ENCODE measurements at regions not wholly inside any gene's neighbourhood (a gene's known extent, or its start where the extent isn't known, plus 50 kb on each side); places are given as distances from the start of the nearest gene placed in this dataset.

DNA sequence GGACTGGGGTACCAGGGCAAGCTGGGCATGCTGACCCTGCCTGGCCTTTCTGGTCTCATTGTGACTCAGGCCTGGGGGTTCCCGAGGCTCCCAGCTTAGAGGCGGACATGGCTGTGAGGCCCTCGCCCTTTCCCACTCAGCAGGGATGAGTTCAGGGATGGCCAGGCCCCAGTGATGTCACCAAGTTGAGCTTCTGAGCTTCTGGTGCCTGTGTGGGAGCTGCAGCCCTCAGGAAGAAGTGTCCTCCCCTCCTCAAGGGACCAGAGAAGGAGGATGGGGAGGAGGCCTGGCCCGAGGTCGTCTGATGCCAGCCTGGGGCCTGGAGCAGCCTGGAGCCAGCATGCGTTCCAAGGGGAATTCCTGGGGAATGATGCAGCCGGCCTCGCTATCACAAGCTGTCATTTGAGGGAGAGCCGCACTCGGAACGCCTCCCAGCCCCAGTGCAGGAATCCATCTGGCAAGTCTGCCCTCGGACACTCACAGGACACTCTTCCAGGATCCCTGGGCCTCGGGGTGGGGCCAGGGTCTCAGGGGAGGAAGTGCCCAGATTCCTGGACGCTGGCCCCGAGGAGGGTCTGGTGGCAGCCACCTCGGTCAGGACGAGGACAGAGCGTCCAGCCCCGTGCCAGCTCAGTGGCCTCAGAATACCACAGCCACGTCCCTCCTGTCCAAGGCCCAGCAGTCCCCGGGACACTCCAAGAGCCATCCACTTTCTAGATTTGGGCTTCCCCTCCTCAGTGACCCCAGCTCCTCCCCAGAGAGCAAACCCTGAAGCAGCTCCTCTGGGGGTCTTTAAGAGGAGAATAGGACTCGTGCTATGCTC is 61.2 kb upstream of the GPC1 start:
- no peak overlapping the region for H3K4me3 ChIP-seq
- intact Hi-C loops (cut with DNase I), result no loop called here
- H3K27ac ChIP-seq, result peak overlapping the region; percentile 68
- DNase-seq (peak; percentile 67), ATAC-seq (peak; percentile 52 to 74)
- TF ChIP-seq, protein P1, sequence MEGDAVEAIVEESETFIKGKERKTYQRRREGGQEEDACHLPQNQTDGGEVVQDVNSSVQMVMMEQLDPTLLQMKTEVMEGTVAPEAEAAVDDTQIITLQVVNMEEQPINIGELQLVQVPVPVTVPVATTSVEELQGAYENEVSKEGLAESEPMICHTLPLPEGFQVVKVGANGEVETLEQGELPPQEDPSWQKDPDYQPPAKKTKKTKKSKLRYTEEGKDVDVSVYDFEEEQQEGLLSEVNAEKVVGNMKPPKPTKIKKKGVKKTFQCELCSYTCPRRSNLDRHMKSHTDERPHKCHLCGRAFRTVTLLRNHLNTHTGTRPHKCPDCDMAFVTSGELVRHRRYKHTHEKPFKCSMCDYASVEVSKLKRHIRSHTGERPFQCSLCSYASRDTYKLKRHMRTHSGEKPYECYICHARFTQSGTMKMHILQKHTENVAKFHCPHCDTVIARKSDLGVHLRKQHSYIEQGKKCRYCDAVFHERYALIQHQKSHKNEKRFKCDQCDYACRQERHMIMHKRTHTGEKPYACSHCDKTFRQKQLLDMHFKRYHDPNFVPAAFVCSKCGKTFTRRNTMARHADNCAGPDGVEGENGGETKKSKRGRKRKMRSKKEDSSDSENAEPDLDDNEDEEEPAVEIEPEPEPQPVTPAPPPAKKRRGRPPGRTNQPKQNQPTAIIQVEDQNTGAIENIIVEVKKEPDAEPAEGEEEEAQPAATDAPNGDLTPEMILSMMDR (IDR thresholded peaks at IDR 0.05), result no peak
- H3K4me1 ChIP-seq, result peaks cover 24% of the 10 kb centered on the region
- no peaks in the 10 kb centered on the region for H3K27me3 ChIP-seq (ENCODE audit: low read depth)
- no peaks in the 10 kb centered on the region for H3K36me3 ChIP-seq
- H3K9me3 ChIP-seq, result no peaks in the 10 kb centered on the region

- intact Hi-C loops (cut with DNase I), result no loop called here
- H3K4me3 ChIP-seq, result no peak overlapping the region
- H3K27me3 ChIP-seq (ENCODE audit: low read depth), result no peaks in the 10 kb centered on the region
- ATAC-seq, result no peak
- TF ChIP-seq, protein P1 (IDR thresholded peaks at IDR 0.05), result no peak
- no peaks in the 10 kb centered on the region for H3K9me3 ChIP-seq
- DNase-seq, result no peak
- peaks cover 16% of the 10 kb centered on the region for H3K4me1 ChIP-seq
- H3K36me3 ChIP-seq, result no peaks in the 10 kb centered on the region
- H3K27ac ChIP-seq, result no peak overlapping the region
These were observed 60.3 kb upstream of the GPC1 start for GRCh38 chr2:240375024-240375645.

DNA sequence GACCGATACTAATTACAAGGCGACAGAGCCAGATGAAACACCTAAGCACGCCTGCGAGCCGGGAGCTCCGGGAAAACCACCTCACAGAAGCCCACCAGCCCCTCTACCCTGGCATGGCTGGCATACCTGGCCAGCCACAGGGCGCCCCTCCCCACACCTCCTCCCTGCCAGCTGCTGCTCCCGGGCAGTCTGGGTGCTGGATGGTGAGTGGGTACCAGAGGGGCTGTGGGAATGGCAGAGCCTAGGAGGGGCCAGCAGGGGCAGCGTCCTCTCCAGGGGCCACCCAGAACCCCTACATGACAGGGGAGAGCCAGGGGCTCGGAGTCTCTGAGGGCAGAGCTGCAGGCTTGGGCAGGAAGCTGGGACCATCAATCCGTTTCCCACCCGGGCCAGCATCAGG is 58.7 kb upstream of the GPC1 start:
- Histone ChIP-seq H3K4me1 (peaks cover 10% of the 10 kb centered on the region), H3K9me3 (no peaks in the 10 kb centered on the region), H3K27me3 (ENCODE audit: low read depth) (no peaks in the 10 kb centered on the region), H3K27ac (no peak overlapping the region), H3K36me3 (no peaks in the 10 kb centered on the region), H3K4me3 (no peak overlapping the region)
- no peak for ATAC-seq
- TF ChIP-seq, protein P1 (IDR thresholded peaks at IDR 0.05), result no peak
- intact Hi-C loops (cut with DNase I), result no loop called here
- DNase-seq, result no peak

- no peak overlapping the region for H3K4me3 ChIP-seq
- H3K27me3 ChIP-seq (ENCODE audit: low read depth), result no peaks in the 10 kb centered on the region
- no peaks in the 10 kb centered on the region for H3K9me3 ChIP-seq
- ATAC-seq (no peak), DNase-seq (no peak)
- no peak overlapping the region for H3K27ac ChIP-seq
- TF ChIP-seq, protein P1 (IDR thresholded peaks at IDR 0.05), result no peak
- H3K36me3 ChIP-seq, result no peaks in the 10 kb centered on the region
- intact Hi-C loops (cut with DNase I), result no loop called here
- H3K4me1 ChIP-seq, result peaks cover 10% of the 10 kb centered on the region
These were observed 58.1 kb upstream of the GPC1 start for GRCh38 chr2:240377366-240377765.

DNA sequence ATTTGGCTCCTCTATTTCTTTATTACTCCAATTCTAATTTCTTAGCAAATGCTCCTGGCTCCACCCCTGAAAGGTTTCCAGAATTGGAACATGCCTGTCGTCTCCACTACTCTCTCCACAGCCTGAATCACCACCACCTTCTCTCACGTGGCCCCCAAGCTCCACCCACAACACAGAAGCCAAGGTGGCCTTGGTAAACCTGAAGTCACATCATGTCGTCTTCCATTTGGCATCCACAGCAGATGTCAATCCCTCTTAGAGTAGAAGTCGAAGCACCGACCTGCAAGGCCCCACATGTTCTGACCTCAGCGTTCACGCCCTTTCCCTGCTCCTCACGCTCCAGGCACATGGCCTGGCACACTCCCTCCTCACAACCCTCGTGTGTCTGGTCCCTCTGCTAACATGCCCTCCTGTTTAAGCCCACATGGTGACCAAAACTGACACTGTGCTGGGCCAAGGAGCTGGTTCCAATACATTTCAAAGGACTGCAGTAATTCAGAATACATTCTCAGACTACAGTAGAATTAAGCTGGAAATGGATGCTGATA is 56.3 kb upstream of the GPC1 start:
- peaks cover 4% of the 10 kb centered on the region for H3K4me1 ChIP-seq
- no peak overlapping the region for H3K4me3 ChIP-seq
- no peak overlapping the region for H3K27ac ChIP-seq
- intact Hi-C loops (cut with DNase I), result no loop called here
- no peaks in the 10 kb centered on the region for H3K9me3 ChIP-seq
- H3K27me3 ChIP-seq (ENCODE audit: low read depth), result peaks cover 3% of the 10 kb centered on the region
- TF ChIP-seq, protein P1 (IDR thresholded peaks at IDR 0.05), result no peak
- DNase-seq, result no peak
- no peak for ATAC-seq
- no peaks in the 10 kb centered on the region for H3K36me3 ChIP-seq

Measured in lower lobe of right lung (tissue), 2 donors.